A673 (cell line): ENCODE measurements at regions not wholly inside any gene's neighbourhood (a gene's known extent, or its start where the extent isn't known, plus 50 kb on each side); places are given as distances from the start of the nearest gene placed in this dataset.

Source experiments
- BruUV-seq: library from RNA; stranded (reverse); fragments of 400-500 nt; replicated peaks from 2 replicates; lab custom pipeline; 2021; lab: Mats Ljungman, UMichigan
- CTCF ChIA-PET: fragments of 300-600 bp; sonication (Branson Sonifier 250); formaldehyde crosslinking; loops from one replicate; lab custom pipeline; 2022; ENCODE audit warnings: antibody characterized with exemption; lab: Charles Lee
- POLR2A ChIA-PET: fragments of 300-600 bp; sonication (Branson Sonifier 250); formaldehyde crosslinking; loops from one replicate; lab custom pipeline; 2022; ENCODE audit warnings: antibody characterized with exemption; ENCODE audit not compliant: low non-redundant PET; lab: Charles Lee
- DNase-seq: peaks from one replicate; pipeline ENCODE4 v3.0.0-alpha.2; 2015; ENCODE audit warnings: low spot score
- H3K27ac ChIP-seq: fragments of 200-600 bp; sonication (generic); 2 replicates; pipeline ENCODE4 v1.5.1; 2016; ENCODE audit warnings: mixed run types, low read depth, mild to moderate bottlenecking, mixed read lengths, antibody characterized with exemption, low read length; ENCODE audit not compliant: poor library complexity, severe bottlenecking
- H3K27me3 ChIP-seq: fragments of 200-600 bp; sonication (generic); replicated peaks from 2 replicates; pipeline ENCODE4 v1.6.1; 2017; ENCODE audit warnings: mixed run types, low read depth, mild to moderate bottlenecking, mixed read lengths, antibody characterized with exemption, low read length; ENCODE audit not compliant: insufficient read depth, poor library complexity
- H3K36me3 ChIP-seq: fragments of 200-600 bp; sonication (generic); 2 replicates; pipeline ENCODE4 v1.6.1; 2016; ENCODE audit warnings: mixed run types, mild to moderate bottlenecking, mixed read lengths, antibody characterized with exemption, low read length; ENCODE audit not compliant: insufficient read depth, poor library complexity, severe bottlenecking
- H3K4me1 ChIP-seq: fragments of 200-600 bp; sonication (generic); 2 replicates; pipeline ENCODE4 v1.6.1; 2017; ENCODE audit warnings: mixed run types, mild to moderate bottlenecking, mixed read lengths, antibody characterized with exemption, low read length; ENCODE audit not compliant: insufficient read depth, poor library complexity, severe bottlenecking
- H3K4me3 ChIP-seq: fragments of 200-600 bp; sonication (generic); 2 replicates; pipeline ENCODE4 v1.5.1; 2016; ENCODE audit warnings: low read depth, mixed run types, mild to moderate bottlenecking, mixed read lengths, low read length; ENCODE audit not compliant: poor library complexity, severe bottlenecking
- H3K9me3 ChIP-seq: fragments of 200-600 bp; sonication (generic); 2 replicates; pipeline ENCODE4 v1.6.1; 2016; ENCODE audit warnings: mixed run types, low read depth, mild to moderate bottlenecking, mixed read lengths, antibody characterized with exemption, low read length; ENCODE audit not compliant: poor library complexity, severe bottlenecking
- EZH2 ChIP-seq: fragments of 200-600 bp; sonication (generic); IDR thresholded peaks from 2 replicates; pipeline ENCODE4 v1.6.1; 2017; ENCODE audit warnings: borderline replicate concordance, low read depth, mild to moderate bottlenecking, mixed read lengths, antibody characterized with exemption, low read length; ENCODE audit not compliant: poor library complexity, severe bottlenecking
- intact Hi-C: fragments of 100-400 bp; cut with micrococcal nuclease; formaldehyde crosslinking; loops from one replicate; pipeline ENCODE4 v1.10.0; 2022; ENCODE audit not compliant: unreplicated experiment
- TF ChIP-seq, protein P1 (sequence below): fragments of 300-800, 200-600 bp; sonication (generic); conservative IDR thresholded peaks from 2 replicates; pipeline ENCODE4 v1.5.1; 2017; ENCODE audit warnings: low read depth, mild to moderate bottlenecking, antibody characterized with exemption, low read length, moderate library complexity, mixed read lengths

DNA sequence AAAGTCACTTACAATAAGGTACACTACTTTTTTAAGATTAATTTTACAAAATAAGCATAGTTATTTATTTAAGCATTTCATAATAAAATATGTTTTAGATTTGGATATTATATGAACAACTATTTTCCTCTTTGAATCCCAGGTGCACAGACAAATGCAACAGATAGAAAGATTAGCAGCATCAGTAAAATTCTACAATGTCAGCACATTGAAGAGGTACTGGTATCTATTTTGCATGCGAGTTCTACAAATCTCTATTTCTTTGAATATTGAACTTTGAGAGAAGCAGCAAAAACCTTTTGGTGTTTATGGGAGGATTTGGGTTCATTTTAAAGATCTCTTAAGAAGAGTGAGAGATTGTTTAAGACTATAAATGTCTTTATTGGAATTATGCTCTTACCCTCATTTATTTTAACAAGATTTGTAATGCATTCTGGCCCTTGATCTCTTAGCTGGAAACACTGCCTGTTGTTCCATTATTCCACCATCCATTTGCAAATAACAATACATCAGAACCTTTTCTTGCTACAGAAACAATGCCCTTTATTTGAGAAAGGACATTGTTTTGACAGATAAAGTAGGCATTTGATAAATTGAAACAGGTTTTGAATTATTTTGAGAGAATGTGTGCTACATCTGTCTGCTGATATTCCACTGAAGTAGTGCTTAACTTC, 558.8 kb upstream of the KLHL1 start:
- intact Hi-C loops = no loop called here
- H3K4me1 ChIP-seq = no peaks in the 10 kb centered on the region
- no peak overlapping the region for H3K4me3 ChIP-seq
- H3K9me3 ChIP-seq = no peaks in the 10 kb centered on the region
- no peaks in the 10 kb centered on the region for H3K27me3 ChIP-seq
- TF ChIP-seq, protein P1, sequence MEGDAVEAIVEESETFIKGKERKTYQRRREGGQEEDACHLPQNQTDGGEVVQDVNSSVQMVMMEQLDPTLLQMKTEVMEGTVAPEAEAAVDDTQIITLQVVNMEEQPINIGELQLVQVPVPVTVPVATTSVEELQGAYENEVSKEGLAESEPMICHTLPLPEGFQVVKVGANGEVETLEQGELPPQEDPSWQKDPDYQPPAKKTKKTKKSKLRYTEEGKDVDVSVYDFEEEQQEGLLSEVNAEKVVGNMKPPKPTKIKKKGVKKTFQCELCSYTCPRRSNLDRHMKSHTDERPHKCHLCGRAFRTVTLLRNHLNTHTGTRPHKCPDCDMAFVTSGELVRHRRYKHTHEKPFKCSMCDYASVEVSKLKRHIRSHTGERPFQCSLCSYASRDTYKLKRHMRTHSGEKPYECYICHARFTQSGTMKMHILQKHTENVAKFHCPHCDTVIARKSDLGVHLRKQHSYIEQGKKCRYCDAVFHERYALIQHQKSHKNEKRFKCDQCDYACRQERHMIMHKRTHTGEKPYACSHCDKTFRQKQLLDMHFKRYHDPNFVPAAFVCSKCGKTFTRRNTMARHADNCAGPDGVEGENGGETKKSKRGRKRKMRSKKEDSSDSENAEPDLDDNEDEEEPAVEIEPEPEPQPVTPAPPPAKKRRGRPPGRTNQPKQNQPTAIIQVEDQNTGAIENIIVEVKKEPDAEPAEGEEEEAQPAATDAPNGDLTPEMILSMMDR = no peak
- TF ChIP-seq EZH2 = no peak
- no peaks in the 10 kb centered on the region for H3K36me3 ChIP-seq
- no TSS peak for BruUV-seq
- ChIA-PET POLR2A (interaction anchor here (0.6 kb wide), 1 partner anchor 654 kb away, joined by 3 read pairs; no protein-coding TSS in a partner anchor), CTCF (no interaction called here)
- no peak overlapping the region for H3K27ac ChIP-seq
- no peak for DNase-seq

DNA sequence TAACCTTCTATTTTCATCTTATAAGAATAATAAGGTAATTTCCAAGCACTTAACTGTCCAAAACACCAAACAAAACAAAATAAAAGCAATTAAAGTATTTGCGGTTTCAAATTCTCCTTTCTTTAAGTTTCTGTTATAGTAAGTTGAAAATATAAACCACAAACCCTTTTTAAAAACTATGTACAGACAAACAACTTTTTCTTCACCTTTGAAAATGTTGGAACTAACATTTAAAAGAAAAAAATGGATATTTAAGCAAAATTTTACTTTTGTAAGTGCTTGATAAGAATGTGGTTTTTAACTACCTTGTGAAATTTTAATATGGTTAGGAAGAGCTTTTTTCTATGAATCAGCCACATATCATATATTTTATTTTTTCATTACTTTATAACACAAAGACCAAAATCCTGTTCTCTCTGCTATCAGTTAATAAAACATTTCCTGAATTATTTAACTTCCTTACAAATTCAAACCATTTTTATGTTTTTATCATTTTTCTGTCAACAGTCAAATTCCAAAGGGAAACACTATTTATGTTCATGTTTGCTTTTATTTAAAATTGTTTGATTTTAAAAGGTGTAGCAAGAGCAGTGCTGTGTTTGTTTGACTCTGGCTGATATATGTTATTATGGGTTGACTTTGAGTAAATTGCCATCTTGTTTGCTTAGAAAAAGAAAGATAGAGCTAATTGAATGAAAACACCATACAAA, 554.1 kb upstream of the KLHL1 start:
- CTCF ChIA-PET = no interaction called here
- intact Hi-C loops = no loop called here

DNA sequence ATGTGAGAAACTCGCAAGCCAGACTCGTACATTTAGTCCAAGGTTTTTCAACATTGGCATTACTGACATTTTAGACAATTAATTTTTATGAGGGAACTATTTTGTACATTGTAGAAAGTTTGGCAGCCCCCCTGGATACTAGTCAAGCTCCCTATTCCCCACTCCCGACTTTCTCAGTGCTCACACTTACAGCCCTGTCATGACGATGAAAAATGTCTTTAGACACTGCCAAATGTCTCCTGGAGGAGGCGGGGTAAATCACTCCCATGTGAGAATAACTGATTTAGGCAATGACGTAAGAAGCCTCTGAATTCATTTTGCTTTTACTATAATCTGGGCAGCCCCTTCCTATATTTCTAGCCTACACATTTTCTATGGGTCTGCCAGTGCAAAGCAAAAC, 535.8 kb upstream of the KLHL1 start:
- no TSS peak for BruUV-seq
- POLR2A ChIA-PET = no interaction called here
- TF ChIP-seq, protein P1 = no peak
- no peak for TF ChIP-seq EZH2
- DNase-seq = peak; percentile 6
- intact Hi-C loops = no loop called here
- Histone ChIP-seq H3K27ac (no peak overlapping the region), H3K36me3 (no peaks in the 10 kb centered on the region), H3K27me3 (peaks cover 35% of the 10 kb centered on the region), H3K9me3 (no peaks in the 10 kb centered on the region), H3K4me1 (no peaks in the 10 kb centered on the region), H3K4me3 (no peak overlapping the region)
- CTCF ChIA-PET = no interaction called here

More for the DNA sequence above, 554.1 kb upstream of the KLHL1 start:
- no peaks in the 10 kb centered on the region for H3K9me3 ChIP-seq
- H3K27ac ChIP-seq = no peak overlapping the region
- TF ChIP-seq, protein P1 = no peak
- no peak for TF ChIP-seq EZH2
- POLR2A ChIA-PET = no interaction called here
- no peak for DNase-seq
- H3K4me3 ChIP-seq = no peak overlapping the region
- H3K27me3 ChIP-seq = peaks cover 3% of the 10 kb centered on the region
- BruUV-seq = no TSS peak
- no peaks in the 10 kb centered on the region for H3K36me3 ChIP-seq
- no peaks in the 10 kb centered on the region for H3K4me1 ChIP-seq
